Lower leg skin (tissue), 3 donors: ENCODE measurements at regions not wholly inside any gene's neighbourhood (a gene's known extent, or its start where the extent isn't known, plus 50 kb on each side); places are given as distances from the start of the nearest gene placed in this dataset.

Experiments used
- CTCF ChIP-seq, 3 donors: fragments of 450-650 bp; IDR thresholded peaks; one replicate each; pipeline ENCODE4 v1.5.1; 2016; ENCODE audit warnings: antibody characterized with exemption in 3 of 3, mild to moderate bottlenecking in 3 of 3, moderate library complexity in 2 of 3
- POLR2A ChIP-seq, 2 donors: fragments of 450-650 bp; IDR thresholded peaks; one replicate each; pipeline ENCODE4 v1.6.1; 2016 to 2017; ENCODE audit warnings: antibody characterized with exemption in 2 of 2, mild to moderate bottlenecking in 1 of 2, moderate library complexity in 1 of 2

GRCh38 chr5:77832938-77833337, 56.8 kb upstream of the TBCA start:
- TF ChIP-seq CTCF (IDR thresholded peaks at IDR 0.05): no peak
- no peak for TF ChIP-seq POLR2A (IDR thresholded peaks at IDR 0.05)
